ENCODE measurements at regions not wholly inside any gene's neighbourhood (a gene's known extent, or its start where the extent isn't known, plus 50 kb on each side); places are given as distances from the start of the nearest gene placed in this dataset.
A peak's percentile ranks its signal among the peaks of the same experiment; 100 is the strongest.

DNA sequence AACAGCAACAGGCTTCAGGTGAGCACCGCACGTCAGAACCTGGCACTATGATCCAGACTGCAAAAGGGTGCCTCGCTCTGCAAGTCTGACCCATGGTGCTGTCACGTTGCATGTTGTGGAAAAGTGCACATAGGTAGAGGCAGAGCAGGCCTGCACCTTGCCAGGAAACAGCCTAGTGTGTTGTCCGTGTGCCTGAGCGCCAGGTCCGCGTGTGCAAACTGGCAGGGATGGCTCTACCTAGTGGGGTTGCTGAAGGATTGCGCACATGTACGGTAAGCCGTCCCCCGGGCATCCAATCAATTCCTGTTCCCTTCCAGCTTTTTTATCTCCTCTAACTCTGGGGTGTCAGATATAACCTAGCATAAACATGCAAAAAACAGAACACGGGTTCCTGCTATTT lies 219.5 kb downstream of the NXNL2 start:
- no peak for DNase-seq (ENCODE audit: low read depth in 2 of 2)

DNA sequence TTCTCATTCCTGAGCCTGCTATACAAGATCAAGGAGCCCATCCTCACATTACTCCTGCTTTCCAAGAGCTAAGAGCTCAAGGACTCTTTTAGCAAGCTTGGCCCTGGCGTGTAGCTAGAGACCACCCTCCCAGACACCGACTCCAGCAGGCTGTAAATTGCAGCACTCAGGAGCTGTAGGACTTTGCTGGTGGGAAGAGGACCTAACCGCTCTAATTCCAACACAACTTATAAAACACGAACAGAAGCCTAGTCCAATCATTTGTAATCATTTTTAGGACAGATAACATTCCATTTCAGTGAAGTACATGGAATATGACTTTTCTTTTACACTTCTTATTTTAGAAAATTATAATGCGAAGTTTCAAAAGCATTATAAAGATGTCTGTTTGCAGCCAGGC lies 219.9 kb downstream of the NXNL2 start:
- DNase-seq (ENCODE audit: low read depth in 2 of 2), result no peak

DNA sequence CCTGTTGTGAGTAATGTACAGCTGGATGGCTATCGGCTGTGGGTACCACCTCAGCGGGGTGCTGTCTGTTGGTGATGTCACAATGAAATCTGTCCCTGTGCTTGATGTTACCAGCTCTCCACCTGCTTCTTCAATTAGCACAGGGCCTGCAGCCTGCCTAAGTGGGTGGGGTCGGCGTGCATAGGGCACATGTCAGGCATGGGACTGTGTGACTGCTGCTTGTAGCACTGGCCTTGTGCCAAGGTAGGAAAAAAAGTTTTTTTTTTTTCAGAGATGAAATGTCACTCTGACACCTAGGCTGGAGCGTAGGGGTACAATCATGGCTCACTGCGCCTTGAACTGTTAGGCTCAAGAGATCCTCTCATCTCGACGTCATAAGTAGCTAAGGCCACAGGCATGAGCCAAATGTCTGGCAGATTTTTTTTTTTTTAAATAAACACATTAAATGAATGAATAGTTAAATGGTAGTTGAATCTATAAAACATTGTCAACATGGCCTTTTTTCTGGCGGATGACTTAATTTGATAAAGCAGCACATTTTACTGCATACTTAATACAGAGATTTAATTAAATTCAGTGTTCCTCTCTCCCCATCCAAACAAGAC lies 222.5 kb downstream of the NXNL2 start:
- DNase-seq (ENCODE audit: low read depth in 2 of 2), result no peak

DNA sequence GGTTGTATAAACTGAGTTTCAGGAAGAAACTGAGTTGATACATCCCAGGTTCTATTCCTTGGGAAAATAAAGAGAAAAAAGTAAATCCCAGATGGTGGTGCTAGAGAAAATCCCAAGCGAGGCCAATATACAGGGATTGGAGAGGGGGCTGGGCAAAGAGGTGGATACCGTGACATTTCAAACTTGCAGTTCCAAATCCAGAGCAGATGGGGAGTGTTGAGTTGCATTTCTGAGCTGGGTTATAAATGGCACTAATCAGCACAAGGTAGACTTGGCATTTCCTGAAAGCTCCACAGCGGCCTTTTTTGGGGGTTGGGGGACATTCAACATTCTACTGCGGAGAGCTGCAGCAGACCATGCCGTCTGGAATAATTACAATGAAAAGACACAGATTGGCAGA lies 224.4 kb downstream of the NXNL2 start:
- no peak for DNase-seq (ENCODE audit: low read depth in 2 of 2)

DNA sequence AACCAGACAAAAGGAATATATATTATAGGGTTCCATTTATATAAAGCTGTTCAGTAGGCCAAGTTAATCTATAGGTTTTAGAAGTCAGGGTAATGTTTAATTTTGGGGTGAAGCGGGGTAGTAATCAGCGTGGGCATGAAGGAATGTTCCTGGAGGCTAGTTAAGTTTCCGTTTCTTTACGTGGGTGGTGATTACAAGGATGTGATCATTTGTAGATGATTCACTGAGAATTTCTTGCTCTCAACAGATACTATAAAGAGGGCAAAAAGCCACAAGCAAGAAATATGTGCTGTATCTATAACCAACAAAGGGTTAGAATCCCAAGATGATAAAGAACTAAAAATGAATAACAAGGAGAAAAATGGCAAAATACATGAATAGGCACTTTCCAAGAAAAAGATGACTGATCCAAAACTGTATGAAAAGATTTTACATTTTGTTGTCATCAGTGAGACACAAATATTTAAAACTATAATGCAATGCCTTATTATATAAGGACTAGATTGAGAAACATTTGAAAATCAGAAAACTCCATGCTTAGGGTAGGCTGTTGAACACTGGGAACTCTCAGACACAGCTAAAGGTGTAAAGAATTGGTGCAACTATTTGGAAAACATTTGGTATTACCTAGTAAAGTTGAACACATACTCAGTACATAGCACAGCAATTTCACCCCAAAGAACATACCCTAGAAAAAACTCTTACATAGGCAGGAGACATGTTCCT lies 224.3 kb upstream of the S1PR3 start:
- DNase-seq (ENCODE audit: low read depth in 2 of 2), result peak in 1 of 2 donors; percentile 59

DNA sequence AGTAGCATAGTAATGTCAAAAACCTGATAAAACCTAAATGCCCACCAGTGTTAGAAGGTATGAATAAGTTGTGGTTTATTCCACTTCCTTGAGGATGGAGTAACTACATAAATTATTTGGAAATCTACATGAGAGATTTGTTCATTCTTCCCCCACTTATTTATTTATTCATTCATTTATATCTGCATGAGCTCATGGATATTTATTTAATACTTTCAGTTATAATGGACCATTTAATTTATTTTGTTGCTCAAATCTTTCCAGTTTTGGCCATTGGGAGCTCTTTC lies 223.8 kb upstream of the S1PR3 start:
- no peak for DNase-seq (ENCODE audit: low read depth in 2 of 2)

DNA sequence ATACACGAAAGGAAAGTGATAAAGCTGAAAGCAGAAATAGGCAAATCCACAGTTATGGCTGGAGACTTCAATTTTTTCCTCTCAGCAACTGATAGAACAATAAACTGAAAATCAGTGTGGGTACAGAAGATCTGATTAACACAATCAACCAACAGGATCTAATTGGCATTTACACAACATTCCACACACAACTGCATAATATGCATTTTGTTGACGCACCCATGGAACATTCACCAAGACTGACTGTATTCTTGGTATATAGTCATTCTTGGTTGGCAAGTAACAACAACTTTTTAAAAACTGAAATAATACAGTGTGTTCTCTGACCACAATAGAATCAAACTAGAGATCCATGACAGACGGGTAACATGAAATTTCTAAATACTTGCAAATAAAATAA lies 218.7 kb upstream of the S1PR3 start:
- DNase-seq (ENCODE audit: low read depth in 2 of 2), result no peak

DNA sequence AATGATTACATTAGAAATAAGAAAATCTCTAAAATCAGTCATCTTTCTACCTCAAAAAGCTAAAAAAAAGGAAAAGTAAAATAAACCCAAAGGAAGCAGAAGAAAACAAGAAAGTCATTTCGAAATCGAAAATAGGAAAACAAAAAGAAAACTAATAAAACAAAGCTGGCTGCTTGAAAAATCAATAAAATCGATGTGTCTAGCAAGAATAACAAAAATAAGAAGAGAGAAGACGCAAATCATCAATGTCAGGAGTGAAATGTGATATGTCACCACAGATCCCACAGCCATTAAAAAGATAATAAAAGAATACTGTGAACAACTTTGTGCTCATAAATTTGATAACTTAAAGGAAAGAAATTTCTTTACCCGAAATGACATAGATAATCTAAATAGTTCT lies 218.1 kb upstream of the S1PR3 start:
- no peak for DNase-seq (ENCODE audit: low read depth in 2 of 2)

DNA sequence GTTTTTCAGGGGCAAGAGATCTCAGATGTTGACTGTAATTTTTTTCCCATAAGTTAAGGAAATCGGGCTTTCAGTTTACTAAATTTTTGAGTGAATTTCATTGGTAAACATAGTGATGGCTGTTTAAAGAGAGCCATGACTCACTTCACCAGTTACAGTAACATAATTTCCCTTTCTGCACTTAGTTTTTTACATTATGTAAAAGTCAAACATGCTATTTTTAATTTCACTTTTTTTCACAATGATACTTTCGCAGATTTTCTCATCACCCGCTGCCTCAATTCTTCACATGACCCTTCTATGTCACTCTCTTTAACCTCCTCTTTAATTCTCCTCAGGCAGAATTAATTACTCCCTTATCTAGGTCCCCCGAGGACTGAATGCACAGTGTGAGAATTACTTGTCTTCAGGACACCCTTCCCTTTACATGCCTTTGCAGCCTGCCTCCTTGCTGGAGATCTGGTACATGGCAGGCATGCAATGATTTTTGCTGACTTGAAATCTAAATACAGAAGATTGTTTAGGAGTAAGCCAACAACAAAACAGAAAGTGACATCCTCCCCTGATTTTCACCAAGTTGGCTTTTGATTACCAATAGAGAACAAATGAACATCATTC lies 217.5 kb upstream of the S1PR3 start:
- peak in 1 of 2 donors; percentile 40 for DNase-seq (ENCODE audit: low read depth in 2 of 2)

DNA sequence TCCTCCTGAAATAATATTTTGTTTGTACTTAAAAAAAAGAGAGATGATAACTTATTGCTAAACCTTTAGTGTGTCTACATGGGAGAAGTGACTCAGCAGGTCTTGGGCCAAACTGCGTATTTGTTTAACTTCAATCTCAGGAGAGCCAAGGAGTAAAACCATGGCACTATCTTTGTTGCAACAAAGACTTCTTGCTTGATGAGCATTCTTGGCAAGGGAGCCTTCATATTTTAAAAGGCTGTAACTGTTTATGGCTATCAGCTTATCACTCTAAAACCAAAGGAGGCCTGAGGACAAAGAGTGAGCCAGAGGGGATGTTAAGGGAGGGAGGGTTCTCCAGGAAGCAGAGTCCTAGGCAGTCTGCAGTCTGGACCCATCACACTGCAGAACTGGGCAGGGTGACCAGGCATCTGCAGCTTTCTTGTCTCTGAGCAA lies 216.2 kb upstream of the S1PR3 start:
- DNase-seq (ENCODE audit: low read depth in 2 of 2), result peak in 1 of 2 donors; percentile 67

DNA sequence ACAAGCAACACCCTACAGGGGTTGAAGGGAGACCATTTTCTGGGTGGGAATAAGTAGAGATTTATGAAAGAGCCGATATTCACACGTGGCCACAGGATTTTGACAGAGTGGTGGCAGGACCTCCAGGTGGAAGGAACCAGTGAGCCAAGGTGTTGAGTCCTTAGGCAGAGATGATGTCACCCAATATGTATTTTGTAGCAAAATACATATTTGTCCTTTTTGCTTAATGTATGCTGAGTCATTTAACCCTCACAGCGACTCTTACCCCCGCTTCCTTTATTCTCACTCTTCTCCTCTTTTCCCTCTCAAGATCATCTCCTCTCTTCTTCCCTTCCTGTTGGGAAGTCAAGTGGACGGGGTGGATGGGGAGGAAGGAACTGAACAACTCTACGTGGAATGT lies 215.7 kb upstream of the S1PR3 start:
- peak in 1 of 2 donors; percentile 38 for DNase-seq (ENCODE audit: low read depth in 2 of 2)

DNA sequence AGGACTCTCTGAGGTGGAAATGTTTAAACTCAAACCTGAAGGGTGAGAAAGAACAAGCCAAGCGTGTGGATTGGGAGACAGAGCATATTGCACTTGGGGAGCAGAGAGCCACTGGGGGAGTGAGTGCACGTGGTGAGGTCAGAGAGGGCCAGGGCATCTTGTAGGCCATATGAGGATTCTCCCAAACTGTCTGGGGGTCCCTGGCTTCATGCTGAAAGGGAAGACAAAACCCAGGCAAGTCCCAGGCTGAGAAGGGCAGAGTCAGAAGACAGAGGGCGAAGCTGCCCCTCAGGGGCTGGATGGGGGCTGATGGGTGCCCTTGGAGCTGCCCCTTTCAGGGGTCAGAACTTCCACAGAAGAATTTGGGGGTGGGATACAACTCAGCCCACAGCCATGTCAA lies 215.3 kb upstream of the S1PR3 start:
- no peak for DNase-seq (ENCODE audit: low read depth in 2 of 2)

DNA sequence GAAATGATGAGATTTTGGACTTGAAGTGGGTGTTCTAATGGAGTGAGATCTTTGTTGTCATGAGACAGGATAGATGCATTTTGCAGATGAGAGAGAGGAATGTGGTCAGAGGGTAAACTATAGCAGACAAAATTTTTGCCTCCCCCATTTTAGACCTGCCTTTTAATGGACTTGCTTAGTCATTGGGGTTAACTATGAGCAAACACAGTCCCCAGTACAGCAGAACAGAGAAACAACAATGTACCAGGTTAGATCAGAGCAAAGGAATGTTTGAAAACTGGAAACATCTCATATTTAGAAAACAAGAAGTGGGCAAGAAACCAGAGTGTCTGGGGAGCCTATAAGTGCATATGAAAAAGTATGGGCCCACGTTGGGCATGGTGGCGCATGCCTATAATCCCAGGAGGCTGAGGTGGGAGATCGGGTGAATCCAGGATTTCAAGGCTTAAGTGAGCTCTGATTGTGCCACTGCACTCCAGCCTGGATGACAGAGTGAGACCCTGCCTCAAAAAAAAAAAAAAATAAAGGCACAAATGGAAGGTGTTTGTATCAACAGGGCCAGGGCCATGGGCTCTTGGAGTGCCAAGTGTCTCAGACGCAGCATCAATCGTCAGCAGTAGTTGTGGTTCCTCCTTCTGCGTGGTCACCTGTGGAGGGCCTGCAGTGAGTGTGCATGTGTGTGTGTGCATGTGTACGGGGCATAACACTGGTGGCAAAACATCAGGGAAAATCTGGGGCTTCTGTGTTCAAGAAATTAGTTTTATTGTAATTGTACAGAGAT lies 214.4 kb upstream of the S1PR3 start:
- DNase-seq (ENCODE audit: low read depth in 2 of 2), result peak; percentile 61 to 79

DNA sequence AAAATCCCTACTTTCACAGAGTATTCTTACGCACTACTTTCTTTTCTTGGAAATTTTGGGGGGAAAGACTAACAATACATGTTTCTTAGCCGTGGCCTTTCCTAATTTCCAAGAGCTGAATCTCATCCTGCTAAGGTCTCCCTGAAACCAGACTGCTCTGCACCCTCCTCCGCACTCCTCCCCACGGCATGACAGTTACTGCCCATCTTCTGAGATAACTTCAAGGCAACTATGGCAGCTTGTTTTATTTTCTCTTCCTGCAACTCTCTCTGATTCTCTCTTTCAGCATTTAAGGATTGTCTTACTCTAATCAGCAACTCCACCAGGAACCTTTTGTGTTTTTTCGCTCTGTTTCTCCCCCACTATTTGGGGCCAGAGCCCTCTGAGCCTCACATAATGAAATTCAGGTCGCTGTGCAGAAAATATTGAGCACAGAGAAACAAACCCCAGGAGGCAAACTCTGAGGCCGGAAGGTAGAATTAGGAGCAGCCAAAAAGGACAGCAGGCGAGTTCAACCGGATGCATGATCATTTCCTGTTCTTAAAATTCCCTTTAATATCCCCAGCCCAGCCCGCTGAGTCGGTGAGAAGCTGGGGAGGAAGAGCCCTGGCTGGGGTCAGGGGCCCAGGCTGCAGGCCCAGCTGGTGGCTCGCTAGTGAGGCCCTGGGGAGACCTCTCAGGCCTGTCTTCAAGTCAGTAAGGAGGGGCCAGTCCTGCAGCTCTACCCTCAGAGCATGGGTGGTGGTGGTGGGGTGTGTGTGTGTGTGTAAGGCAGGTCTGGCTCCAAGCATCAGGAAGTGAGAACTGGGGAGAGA lies 213.6 kb upstream of the S1PR3 start:
- peak; percentile 70 to 89 for DNase-seq (ENCODE audit: low read depth in 2 of 2)

DNA sequence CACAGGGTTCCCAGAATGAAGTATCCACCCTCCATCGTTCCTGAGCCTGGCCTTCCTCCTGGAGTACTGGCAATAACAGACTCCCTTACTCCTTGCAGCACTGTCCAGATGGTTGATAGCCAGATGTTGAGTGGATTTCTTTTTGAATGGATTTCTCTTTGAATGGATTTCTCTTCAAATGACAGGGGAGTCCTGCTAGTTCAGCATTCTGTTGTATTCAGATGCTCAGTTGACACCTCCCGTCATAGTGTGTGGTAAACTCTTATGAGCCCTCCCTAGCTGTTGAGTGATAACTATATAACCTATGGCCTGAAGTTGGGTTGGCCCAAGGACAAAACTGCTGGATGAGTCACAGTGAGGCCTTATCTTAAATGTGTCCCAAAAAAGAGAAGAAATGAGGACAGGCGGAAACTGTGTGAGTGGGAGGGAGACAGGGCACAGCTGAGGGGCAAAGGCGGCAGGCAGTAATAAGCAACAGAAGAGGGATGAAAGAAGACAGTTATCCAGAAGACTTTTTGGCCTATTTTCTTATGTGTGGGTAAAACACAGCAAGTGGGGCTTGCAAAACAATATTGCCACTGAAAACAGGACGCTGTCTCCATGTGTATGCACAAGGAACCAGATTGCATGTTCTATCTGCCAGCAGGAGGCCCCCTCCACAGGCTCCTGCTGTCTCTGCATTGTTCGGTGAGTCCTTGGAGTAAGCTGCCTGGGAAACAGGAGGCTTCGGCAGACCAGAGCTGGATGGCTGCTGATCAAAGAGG lies 209.5 kb upstream of the S1PR3 start:
- peak; percentile 48 to 65 for DNase-seq (ENCODE audit: low read depth in 2 of 2)

DNA sequence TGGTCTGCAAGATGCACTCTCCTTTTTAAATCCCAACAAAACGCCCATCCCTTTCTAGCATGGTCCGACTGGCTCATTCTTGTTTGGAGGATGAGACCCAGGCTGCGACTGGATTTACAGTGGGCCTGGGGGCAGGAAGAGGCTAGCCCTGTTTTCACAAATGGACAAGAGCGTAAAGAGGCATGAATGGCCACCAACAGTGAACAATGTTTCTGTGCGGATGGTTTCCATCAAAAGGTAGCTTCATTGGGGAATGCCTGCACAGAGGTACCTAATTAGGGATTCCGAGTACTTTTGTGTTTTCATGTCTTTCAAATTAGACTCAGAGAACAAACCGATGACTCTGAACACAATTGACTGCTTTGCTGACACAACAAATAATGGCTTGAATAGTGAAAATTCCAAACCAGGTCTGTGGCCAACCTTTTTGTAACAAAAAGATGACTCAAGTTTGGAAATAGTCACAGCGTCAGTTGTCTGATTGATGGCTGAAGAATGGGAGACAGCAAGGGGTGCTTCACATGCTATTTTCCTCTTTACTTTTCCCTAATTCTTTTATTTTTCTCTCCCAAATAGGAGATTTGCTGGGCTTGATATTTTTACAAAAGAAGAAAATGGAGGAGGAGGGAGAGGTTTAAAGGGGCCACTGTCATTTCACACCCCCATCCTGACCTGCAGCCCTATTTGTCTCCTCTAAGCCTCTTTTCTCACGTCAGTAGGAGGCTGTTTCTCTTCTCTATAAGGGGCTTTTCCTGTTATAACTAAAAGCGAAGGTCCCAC lies 208.1 kb upstream of the S1PR3 start:
- DNase-seq (ENCODE audit: low read depth in 2 of 2), result no peak

DNA sequence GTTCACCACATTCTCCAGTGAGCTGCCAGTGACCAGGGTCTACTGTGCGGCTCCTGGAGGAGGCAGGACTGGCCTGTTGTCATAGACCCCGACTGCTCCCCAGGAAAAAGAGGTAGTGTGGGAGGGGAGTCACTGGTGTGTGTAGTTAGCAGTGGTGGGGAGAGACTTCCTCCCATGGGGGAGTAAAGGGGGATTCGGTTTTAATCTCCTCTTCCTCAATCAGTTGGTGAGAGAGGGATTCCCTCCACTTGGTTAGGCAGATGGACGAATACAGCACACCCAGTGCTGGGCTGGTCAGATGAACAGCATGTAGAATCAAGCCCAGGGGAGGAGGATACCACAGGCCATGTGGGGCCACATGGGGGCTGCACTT lies 207.6 kb upstream of the S1PR3 start:
- no peak for DNase-seq (ENCODE audit: low read depth in 2 of 2)

DNA sequence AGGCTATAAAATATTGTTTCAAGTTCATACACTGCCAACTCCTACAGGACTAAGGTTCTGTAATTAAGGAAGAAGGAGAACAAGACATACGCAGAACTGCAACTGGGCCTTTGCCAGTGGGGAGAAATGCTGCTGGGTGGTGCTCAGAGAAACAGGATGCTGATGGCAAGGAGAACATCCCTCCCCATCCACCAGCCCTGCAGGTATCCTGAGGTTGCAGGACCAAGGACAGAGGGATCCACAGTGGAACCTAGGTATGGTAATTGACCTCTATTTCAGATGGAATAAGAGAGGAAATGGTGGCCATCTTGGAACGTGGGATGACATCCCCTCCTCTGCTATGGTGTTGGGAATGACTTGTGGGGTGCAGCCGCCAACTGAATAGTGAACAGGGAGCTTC lies 206.3 kb upstream of the S1PR3 start:
- no peak for DNase-seq (ENCODE audit: low read depth in 2 of 2)

DNA sequence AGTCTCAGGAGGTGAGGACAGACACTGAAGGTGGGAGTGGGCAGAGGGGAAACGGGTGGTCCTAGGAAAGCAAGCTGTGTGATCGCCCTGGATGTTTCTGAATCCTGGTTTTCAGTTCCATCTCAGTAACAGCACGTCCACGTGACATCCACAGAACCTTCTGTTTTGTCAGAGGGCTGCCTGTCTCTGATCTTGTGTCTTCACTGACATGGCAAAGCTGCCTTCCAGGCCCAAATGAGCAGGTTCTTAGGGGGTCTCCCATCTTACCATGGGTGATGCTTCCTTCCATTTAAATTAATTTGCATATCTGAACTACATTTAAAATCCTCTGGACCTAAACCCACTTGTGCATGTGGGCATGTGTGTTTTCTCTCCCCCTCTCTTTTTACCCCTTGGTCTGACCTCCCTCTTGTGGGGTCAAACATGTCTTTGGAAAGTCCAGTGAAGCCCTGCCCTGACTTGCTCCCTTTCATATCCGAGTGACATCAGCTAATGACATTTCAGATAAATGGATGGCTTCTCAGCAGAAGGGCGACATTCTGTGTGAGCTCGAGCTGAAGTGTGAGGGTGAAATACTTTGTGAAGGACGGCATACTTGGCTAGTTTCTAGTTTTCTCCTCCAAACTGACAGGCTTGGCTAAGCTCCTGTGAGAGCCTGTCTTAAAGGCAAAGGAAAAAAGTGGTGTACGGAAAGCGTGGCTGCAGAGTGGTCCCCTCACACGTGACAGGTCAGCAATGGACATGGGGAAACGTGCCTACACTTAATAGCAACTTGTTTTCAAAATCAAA lies 204.8 kb upstream of the S1PR3 start:
- no peak for DNase-seq (ENCODE audit: low read depth in 2 of 2)

Data from lung microvascular endothelial cell (primary cell).